IMR-90 (cell line): ENCODE measurements at regions not wholly inside any gene's neighbourhood (a gene's known extent, or its start where the extent isn't known, plus 50 kb on each side); places are given as distances from the start of the nearest gene placed in this dataset.

ENCODE experiments used
- CHD1 ChIP-seq: IDR thresholded peaks from 2 replicates; pipeline ENCODE4 v1.6.1; 2012; ENCODE audit warnings: low read depth, low read length, improper control_type of control experiment
- CTCF ChIP-seq: conservative IDR thresholded peaks from 2 replicates; pipeline ENCODE4 v1.5.1; 2012; ENCODE audit warnings: mild to moderate bottlenecking, low read depth, low read length, improper control_type of control experiment
- ELK1 ChIP-seq: fragments of 150-350 bp; IDR thresholded peaks from 2 replicates; pipeline ENCODE4 v1.6.1; 2016; ENCODE audit warnings: low read depth, mild to moderate bottlenecking, low read length, moderate library complexity, borderline replicate concordance
- MAZ ChIP-seq: IDR thresholded peaks from 2 replicates; pipeline ENCODE4 v1.6.1; 2012; ENCODE audit warnings: low read depth, mild to moderate bottlenecking, low read length, improper control_type of control experiment, moderate library complexity, borderline replicate concordance
- POLR2A ChIP-seq: IDR thresholded peaks from 2 replicates; pipeline ENCODE4 v1.6.1; 2012; ENCODE audit warnings: mild to moderate bottlenecking, low read depth, low read length
- RCOR1 ChIP-seq: IDR thresholded peaks from 2 replicates; pipeline ENCODE4 v1.6.1; 2012; ENCODE audit warnings: mild to moderate bottlenecking, low read length, improper control_type of control experiment; ENCODE audit not compliant: insufficient replicate concordance

- no peak for TF ChIP-seq CTCF
- no peak for TF ChIP-seq POLR2A
- TF ChIP-seq ELK1: no peak
- TF ChIP-seq RCOR1: no peak
- no peak for TF ChIP-seq MAZ
- no peak for TF ChIP-seq CHD1
Measured at GRCh38 chr22:27695925-27696324, 105.6 kb downstream of the MN1 start.
